ENCODE measurements at regions not wholly inside any gene's neighbourhood (a gene's known extent, or its start where the extent isn't known, plus 50 kb on each side); places are given as distances from the start of the nearest gene placed in this dataset.

DNA sequence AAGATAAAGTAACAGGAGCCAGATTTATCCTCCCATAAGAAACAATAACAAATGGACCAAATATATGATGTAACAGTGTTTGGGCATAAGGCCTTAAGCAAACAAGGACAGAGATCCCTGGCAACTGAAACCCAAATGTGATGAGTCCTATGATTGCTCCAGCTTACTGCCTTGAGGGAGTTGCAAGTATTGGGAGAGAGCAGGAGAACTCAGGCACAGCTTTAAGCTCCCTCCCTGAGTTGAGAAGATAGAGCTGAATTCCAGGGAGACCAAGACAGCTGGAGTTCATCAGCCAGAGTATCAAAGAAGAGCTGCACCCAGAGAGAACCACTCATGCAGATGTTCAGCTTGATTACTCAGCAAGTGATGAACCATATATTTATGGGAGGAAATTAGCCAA lies 814.5 kb upstream of the RAB6C start:
- no peaks in the 10 kb centered on the region for H3K27me3 ChIP-seq (ENCODE audit: insufficient read depth, low read depth)
- no peaks in the 10 kb centered on the region for H4K20me1 ChIP-seq (ENCODE audit: insufficient read depth)
- no peak overlapping the region for H3K4me2 ChIP-seq
- H3K4me1 ChIP-seq (ENCODE audit: low read depth, poor library complexity, severe bottlenecking), result no peaks in the 10 kb centered on the region
- no peak overlapping the region for H3K27ac ChIP-seq
- no peaks in the 10 kb centered on the region for H3K36me3 ChIP-seq (ENCODE audit: insufficient read depth)
- H3K9ac ChIP-seq, result no peak overlapping the region
- H3K4me3 ChIP-seq (IDR thresholded peaks at IDR 0.05; ENCODE audit: insufficient read depth, low read depth, low read length), result no peak overlapping the region
- H2AFZ ChIP-seq (ENCODE audit: low read depth), result no peak overlapping the region
- TF ChIP-seq, protein P1, sequence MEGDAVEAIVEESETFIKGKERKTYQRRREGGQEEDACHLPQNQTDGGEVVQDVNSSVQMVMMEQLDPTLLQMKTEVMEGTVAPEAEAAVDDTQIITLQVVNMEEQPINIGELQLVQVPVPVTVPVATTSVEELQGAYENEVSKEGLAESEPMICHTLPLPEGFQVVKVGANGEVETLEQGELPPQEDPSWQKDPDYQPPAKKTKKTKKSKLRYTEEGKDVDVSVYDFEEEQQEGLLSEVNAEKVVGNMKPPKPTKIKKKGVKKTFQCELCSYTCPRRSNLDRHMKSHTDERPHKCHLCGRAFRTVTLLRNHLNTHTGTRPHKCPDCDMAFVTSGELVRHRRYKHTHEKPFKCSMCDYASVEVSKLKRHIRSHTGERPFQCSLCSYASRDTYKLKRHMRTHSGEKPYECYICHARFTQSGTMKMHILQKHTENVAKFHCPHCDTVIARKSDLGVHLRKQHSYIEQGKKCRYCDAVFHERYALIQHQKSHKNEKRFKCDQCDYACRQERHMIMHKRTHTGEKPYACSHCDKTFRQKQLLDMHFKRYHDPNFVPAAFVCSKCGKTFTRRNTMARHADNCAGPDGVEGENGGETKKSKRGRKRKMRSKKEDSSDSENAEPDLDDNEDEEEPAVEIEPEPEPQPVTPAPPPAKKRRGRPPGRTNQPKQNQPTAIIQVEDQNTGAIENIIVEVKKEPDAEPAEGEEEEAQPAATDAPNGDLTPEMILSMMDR (conservative IDR thresholded peaks at IDR 0.05; ENCODE audit: low read depth, low read length), result no peak
- H3K79me2 ChIP-seq (ENCODE audit: insufficient read depth, low read depth), result no peaks in the 10 kb centered on the region

DNA sequence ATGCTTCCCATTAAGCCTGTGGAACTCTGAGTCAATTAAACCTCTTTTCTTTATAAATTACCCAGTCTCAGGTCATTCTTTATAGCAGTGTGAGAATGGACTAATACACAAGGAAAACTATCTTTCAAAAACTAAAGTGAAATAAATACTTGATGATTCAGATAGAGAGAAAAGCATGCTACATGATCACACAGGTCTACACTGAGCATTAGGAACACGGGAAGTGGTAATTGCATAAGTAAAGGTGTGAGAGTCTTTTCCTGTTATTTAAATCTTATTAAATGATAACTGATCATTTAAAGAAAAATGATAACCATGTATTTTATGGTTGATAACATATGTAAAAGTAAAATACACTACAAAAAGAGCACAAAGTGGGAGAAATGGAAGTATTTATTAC lies 812.0 kb upstream of the RAB6C start:
- Histone ChIP-seq H3K9ac (no peak overlapping the region), H3K4me2 (no peak overlapping the region), H3K27ac (no peak overlapping the region), H3K79me2 (ENCODE audit: insufficient read depth, low read depth) (no peaks in the 10 kb centered on the region), H2AFZ (ENCODE audit: low read depth) (no peak overlapping the region), H3K27me3 (ENCODE audit: insufficient read depth, low read depth) (no peaks in the 10 kb centered on the region), H3K4me3 (IDR thresholded peaks at IDR 0.05; ENCODE audit: insufficient read depth, low read depth, low read length) (no peak overlapping the region), H4K20me1 (ENCODE audit: insufficient read depth) (no peaks in the 10 kb centered on the region), H3K4me1 (ENCODE audit: low read depth, poor library complexity, severe bottlenecking) (no peaks in the 10 kb centered on the region), H3K36me3 (ENCODE audit: insufficient read depth) (no peaks in the 10 kb centered on the region)
- TF ChIP-seq, protein P1 (conservative IDR thresholded peaks at IDR 0.05; ENCODE audit: low read depth, low read length), result no peak

DNA sequence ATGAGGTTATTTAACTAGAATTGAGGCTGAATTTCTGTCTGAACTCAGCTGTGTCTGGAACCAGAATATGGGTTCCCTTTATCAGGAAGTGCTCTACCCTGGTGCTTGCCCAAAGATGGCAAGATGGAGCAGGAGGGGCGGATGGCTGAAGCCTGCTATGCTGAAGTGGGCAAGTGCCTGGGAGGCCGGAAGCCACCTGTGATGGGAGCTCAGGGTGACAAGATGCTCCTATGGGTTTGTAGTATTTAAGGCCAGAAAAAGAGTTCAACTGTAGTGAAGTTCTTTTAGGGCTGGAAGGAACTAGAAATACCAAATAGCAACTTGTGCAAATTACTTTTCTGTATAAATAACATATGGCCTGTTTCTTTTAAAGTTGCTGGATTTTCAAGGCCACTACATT lies 808.9 kb upstream of the RAB6C start:
- no peak overlapping the region for H3K4me3 ChIP-seq (IDR thresholded peaks at IDR 0.05; ENCODE audit: insufficient read depth, low read depth, low read length)
- TF ChIP-seq, protein P1 (conservative IDR thresholded peaks at IDR 0.05; ENCODE audit: low read depth, low read length), result no peak
- H3K36me3 ChIP-seq (ENCODE audit: insufficient read depth), result no peaks in the 10 kb centered on the region
- H3K9ac ChIP-seq, result no peak overlapping the region
- no peak overlapping the region for H3K4me2 ChIP-seq
- H3K27ac ChIP-seq, result no peak overlapping the region
- H4K20me1 ChIP-seq (ENCODE audit: insufficient read depth), result no peaks in the 10 kb centered on the region
- no peaks in the 10 kb centered on the region for H3K27me3 ChIP-seq (ENCODE audit: insufficient read depth, low read depth)
- no peaks in the 10 kb centered on the region for H3K79me2 ChIP-seq (ENCODE audit: insufficient read depth, low read depth)
- H3K4me1 ChIP-seq (ENCODE audit: low read depth, poor library complexity, severe bottlenecking), result no peaks in the 10 kb centered on the region
- H2AFZ ChIP-seq (ENCODE audit: low read depth), result no peak overlapping the region

DNA sequence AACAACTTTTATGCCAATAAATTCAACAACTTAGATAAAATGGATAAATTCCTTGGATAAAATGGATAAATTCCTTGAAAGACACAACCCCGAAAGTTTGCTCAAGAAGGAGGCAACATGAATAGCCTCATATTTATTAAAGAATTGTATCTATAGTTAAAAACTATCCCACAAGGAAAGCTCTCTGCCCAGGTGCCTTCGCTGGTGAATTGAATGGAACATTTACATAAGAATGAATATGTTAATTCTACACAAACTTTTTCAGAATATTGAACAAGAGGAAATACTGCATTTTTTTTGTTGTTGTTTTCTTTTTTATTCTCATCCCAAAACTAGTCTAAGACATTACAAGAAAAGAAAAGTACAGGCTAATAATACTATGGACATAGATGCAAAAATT lies 805.3 kb upstream of the RAB6C start:
- Histone ChIP-seq H3K4me2 (no peak overlapping the region), H3K4me3 (IDR thresholded peaks at IDR 0.05; ENCODE audit: insufficient read depth, low read depth, low read length) (no peak overlapping the region), H3K9ac (no peak overlapping the region), H3K79me2 (ENCODE audit: insufficient read depth, low read depth) (no peaks in the 10 kb centered on the region), H3K27me3 (ENCODE audit: insufficient read depth, low read depth) (no peaks in the 10 kb centered on the region), H3K36me3 (ENCODE audit: insufficient read depth) (no peaks in the 10 kb centered on the region), H2AFZ (ENCODE audit: low read depth) (no peak overlapping the region), H3K4me1 (ENCODE audit: low read depth, poor library complexity, severe bottlenecking) (no peaks in the 10 kb centered on the region), H4K20me1 (ENCODE audit: insufficient read depth) (no peaks in the 10 kb centered on the region), H3K27ac (no peak overlapping the region)
- TF ChIP-seq, protein P1 (conservative IDR thresholded peaks at IDR 0.05; ENCODE audit: low read depth, low read length), result no peak

DNA sequence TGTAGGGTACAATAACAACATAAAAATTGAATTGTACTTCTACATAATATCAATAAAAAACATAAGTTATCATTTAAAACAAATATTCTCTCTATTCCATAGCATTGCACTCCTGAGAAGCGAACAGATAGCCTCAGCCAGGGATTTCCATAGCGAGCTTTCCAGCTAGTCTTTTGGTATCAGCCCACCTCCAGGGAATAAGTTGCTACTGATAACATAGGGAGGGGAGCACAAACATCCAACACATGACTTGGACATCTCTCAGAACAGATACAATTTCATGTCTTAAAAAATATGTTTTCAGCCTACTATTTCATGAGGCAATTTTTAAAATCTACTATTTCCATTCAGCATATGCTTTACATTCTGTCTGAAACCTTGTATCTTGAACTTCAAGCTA lies 804.4 kb upstream of the RAB6C start:
- Histone ChIP-seq H3K4me2 (no peak overlapping the region), H3K36me3 (ENCODE audit: insufficient read depth) (no peaks in the 10 kb centered on the region), H3K27me3 (ENCODE audit: insufficient read depth, low read depth) (no peaks in the 10 kb centered on the region), H3K9ac (no peak overlapping the region), H2AFZ (ENCODE audit: low read depth) (no peak overlapping the region), H3K4me1 (ENCODE audit: low read depth, poor library complexity, severe bottlenecking) (no peaks in the 10 kb centered on the region), H3K4me3 (IDR thresholded peaks at IDR 0.05; ENCODE audit: insufficient read depth, low read depth, low read length) (no peak overlapping the region), H3K27ac (no peak overlapping the region), H4K20me1 (ENCODE audit: insufficient read depth) (no peaks in the 10 kb centered on the region), H3K79me2 (ENCODE audit: insufficient read depth, low read depth) (no peaks in the 10 kb centered on the region)
- TF ChIP-seq, protein P1 (conservative IDR thresholded peaks at IDR 0.05; ENCODE audit: low read depth, low read length), result no peak

All from KMS-11 (cell line).